Hypothalamus (tissue), 51 donors: ENCODE measurements at regions not wholly inside any gene's neighbourhood (a gene's known extent, or its start where the extent isn't known, plus 50 kb on each side); places are given as distances from the start of the nearest gene placed in this dataset.

ENCODE experiments used
- DNase-seq, 51 donors: peaks; one replicate each; lab custom pipeline; 2025; lab: John Stamatoyannopoulos, UW

DNA sequence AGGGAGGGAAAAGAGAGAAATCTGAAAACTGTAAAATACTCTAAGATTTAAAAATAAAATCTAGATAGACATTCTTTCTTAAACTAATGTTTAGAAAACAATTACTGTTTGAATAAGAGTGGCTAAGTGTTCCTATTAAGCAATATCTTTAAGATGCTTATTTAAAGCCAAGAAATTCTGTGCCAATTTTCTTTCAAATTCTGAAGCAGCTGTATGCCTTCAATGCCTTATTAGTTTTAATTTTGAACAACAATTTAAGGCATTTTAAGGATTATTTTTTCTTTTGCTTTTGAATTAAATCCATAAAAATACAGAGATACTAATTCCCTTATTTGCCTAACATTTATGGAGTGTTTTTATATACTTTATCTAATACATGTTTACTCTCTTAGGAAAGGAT is 50.3 kb upstream of the KITLG start:
- DNase-seq: no peak
